Astrocyte of the cerebellum (primary cell): ENCODE measurements at regions not wholly inside any gene's neighbourhood (a gene's known extent, or its start where the extent isn't known, plus 50 kb on each side); places are given as distances from the start of the nearest gene placed in this dataset.

ENCODE experiments used
- DNase-seq: peaks from one replicate; pipeline ENCODE4 v3.0.0-alpha.2; 2011; ENCODE audit warnings: low read depth
- H3K4me3 ChIP-seq: 2 replicates; pipeline ENCODE4 v1.5.1; 2011; ENCODE audit warnings: mild to moderate bottlenecking, low read depth, low read length, moderate library complexity
- in situ Hi-C: cut with HindIII; loops from 2 replicates; pipeline ENCODE4 v1.10.0; 2017; ENCODE audit warnings: low sequenced_read_pairs
- TF ChIP-seq, protein P1 (sequence below): IDR thresholded peaks from 2 replicates; pipeline ENCODE4 v1.5.1; 2012; ENCODE audit warnings: low read length, low read depth, moderate library complexity, mild to moderate bottlenecking; ENCODE audit errors: missing control alignments

DNA sequence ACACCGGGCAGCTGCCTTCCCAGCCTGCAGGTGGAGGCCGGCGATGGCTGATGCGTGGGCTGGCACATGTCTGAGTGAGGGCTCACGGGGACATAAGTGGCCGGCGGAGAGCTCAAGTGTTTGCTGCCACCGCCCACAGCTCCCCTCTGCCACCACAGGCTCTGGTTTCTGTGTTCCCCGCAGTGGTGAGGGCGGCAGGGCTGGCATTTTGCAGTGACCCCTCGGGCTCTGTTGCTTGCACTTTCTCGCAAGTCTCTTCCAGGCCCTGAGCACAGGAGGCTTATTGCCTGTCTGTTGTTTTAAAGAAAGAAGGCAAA lies 271.0 kb upstream of the RTL1 start:
- TF ChIP-seq, protein P1, sequence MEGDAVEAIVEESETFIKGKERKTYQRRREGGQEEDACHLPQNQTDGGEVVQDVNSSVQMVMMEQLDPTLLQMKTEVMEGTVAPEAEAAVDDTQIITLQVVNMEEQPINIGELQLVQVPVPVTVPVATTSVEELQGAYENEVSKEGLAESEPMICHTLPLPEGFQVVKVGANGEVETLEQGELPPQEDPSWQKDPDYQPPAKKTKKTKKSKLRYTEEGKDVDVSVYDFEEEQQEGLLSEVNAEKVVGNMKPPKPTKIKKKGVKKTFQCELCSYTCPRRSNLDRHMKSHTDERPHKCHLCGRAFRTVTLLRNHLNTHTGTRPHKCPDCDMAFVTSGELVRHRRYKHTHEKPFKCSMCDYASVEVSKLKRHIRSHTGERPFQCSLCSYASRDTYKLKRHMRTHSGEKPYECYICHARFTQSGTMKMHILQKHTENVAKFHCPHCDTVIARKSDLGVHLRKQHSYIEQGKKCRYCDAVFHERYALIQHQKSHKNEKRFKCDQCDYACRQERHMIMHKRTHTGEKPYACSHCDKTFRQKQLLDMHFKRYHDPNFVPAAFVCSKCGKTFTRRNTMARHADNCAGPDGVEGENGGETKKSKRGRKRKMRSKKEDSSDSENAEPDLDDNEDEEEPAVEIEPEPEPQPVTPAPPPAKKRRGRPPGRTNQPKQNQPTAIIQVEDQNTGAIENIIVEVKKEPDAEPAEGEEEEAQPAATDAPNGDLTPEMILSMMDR = no peak
- no peak for DNase-seq
- no peak overlapping the region for H3K4me3 ChIP-seq
- in situ Hi-C loops = no loop called here

DNA sequence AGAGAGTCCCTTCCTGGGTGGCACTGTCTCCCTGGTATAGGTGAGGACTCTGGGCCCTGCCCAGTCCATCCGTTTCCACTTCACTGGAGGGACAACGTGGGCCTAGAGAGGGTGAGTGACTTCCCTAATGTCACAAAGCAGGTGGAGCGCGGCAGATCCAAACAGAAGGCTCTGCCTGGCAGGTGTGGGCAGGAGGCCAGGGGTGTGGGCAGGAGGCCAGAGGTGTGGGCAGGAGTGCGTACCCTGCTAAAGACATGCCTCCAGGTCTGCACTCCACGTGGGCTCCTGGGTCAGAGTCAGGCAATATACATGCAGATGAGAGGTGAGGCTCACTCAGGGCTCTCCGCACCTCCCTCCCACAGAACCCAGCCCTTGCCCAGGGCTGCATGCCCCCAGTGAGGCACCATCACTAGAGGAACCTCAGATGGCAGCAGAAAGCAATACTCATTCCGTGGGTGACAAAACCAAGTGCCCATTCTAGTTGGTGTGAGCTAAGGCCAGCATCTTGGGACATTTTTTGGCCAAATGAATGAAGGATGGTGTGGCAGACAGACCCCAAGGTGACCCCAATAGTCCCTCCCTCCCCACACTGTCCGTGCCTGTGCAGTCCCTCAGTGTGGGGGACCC lies 271.6 kb upstream of the RTL1 start:
- TF ChIP-seq, protein P1 = no peak
- no peak for DNase-seq
- no peak overlapping the region for H3K4me3 ChIP-seq
- in situ Hi-C loops = loop anchor here (5.0 kb wide), 2 partner anchors 42 to 82 kb away; no protein-coding TSS in a partner anchor

DNA sequence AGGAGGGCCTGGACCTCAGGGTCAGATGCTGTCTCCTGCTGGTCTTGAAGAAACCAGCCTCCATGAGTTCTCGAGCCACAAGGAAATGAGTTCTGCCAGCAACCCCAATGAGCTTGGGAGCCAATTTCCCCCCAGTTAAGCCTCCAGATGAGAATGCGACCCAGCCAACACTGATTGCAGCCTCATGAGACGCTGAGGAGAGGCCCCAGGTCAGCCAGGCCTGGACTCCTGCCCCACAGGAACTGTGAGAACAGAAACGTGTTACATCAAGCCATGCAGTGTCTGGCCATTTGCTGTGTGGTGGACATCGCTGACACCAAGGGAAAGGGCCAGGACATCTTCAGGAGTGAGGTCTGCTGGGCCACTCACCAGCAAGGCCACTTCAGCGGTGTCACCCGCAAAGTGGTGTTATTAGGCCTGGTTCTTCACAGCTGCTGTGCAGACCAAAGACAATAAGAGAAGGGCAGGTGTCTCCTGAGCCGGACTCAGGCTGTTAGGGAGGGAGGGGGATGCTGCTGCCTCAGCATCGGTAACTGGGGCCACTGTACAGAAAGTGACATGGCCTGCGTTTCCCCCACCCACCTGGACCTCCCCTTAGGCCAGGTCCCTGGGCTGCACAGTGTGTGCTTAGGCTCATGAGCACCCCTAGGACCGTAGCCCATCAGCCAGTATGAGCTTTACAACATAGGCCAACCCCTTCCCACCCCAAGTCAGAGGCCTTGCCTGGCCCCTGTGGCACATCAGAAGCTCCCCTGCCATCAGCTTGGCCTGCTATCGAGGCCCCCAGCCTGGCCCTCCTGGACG lies 272.4 kb upstream of the RTL1 start:
- DNase-seq = no peak
- TF ChIP-seq, protein P1 = no peak
- H3K4me3 ChIP-seq = no peak overlapping the region
- in situ Hi-C loops = loop anchor here (5.0 kb wide), 2 partner anchors 41 to 81 kb away; no protein-coding TSS in a partner anchor

DNA sequence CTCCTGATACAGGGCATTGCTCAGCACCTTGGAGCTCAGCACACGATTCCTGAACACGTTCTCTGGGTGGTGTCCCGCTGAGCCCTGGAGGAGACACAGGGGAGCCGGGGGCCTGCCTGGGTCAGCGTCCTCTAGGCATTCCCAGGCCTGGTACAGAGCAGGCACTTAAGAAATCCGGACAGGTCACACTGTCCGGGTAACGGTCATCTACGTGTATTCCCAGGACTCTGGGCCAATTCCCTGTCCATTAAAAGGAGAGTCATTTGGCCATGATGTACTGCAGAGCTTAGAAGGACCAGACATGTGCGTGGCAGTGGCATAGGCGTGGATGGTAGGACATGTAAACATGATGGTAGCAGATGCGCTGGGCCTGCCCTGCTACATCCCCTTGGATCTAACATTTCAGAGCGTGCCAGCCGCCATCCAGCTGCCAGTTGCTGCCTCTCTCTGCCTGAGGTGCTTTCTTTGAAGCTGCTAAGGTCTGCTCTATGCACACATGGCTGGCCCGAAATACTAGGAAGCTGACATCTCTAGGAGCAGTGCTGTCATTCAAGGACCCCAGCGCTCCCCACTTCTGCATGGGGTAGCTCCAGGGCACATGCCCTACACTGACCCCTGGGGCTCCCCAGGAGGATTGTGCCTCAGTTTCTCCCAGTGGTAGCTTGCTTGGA lies 273.1 kb upstream of the RTL1 start:
- no peak for DNase-seq
- in situ Hi-C loops = loop anchor here (5.0 kb wide), 2 partner anchors 41 to 81 kb away; no protein-coding TSS in a partner anchor
- TF ChIP-seq, protein P1 = no peak
- H3K4me3 ChIP-seq = no peak overlapping the region

DNA sequence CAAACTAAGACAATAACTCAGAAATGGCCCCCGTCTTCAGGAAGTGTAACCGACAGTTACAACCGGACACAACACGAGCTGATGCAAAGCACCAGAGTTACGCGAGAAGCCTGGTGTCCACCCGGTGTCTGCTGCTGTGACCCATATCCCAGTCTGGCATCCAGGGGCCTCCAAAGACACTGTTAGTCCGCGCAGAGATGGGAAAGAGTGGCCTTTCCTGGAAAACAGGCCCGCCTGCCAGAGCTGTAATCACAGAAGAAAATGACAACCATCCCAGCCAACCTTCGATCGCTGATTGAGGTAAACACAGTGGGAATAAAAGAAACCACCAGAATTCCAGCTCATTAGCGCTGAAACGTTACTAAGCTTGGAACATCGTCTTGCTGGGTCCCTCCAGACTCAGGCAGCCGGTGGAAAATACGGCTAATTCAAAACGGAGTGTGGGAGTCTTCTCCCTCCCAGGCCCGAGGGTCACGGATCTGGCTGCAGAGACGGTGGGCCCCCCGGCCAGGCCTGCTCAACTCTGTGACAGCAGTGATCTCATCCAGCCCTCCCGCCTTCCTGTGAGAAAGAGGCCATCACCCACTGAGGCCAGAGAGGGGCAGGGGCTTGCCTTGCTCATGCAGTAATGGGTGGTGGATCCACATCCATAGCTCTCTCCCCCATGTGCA lies 273.9 kb upstream of the RTL1 start:
- in situ Hi-C loops = loop anchor here (5.0 kb wide), 2 partner anchors 40 to 80 kb away; no protein-coding TSS in a partner anchor
- DNase-seq = no peak
- TF ChIP-seq, protein P1 = no peak

More for the DNA sequence above, 273.9 kb upstream of the RTL1 start:
- H3K4me3 ChIP-seq = no peak overlapping the region
